Mesodermal cell (in vitro differentiated cells): ENCODE measurements at regions not wholly inside any gene's neighbourhood (a gene's known extent, or its start where the extent isn't known, plus 50 kb on each side); places are given as distances from the start of the nearest gene placed in this dataset.

Source experiments
- H3K27ac ChIP-seq: 2 replicates; pipeline ENCODE4 v1.7.0; 2013; ENCODE audit warnings: mild to moderate bottlenecking, low read depth, low read length, moderate library complexity; ENCODE audit not compliant: severe bottlenecking
- H3K36me3 ChIP-seq: 2 replicates; pipeline ENCODE4 v1.7.1; 2013; ENCODE audit warnings: mild to moderate bottlenecking, low read length, moderate library complexity; ENCODE audit not compliant: control insufficient read depth, insufficient read depth
- H3K4me1 ChIP-seq: one replicate; pipeline ENCODE4 v1.7.1; 2013; ENCODE audit warnings: mild to moderate bottlenecking, low read length; ENCODE audit not compliant: insufficient read depth, control insufficient read depth, poor library complexity, severe bottlenecking
- H3K4me3 ChIP-seq: 2 replicates; pipeline ENCODE4 v1.7.0; 2013; ENCODE audit warnings: low read length, control low read depth, mild to moderate bottlenecking; ENCODE audit not compliant: insufficient read depth, poor library complexity, severe bottlenecking; ENCODE audit errors: extremely low read depth
- H3K9me3 ChIP-seq: 2 replicates; pipeline ENCODE4 v1.7.1; 2013; ENCODE audit warnings: mild to moderate bottlenecking, low read length, moderate library complexity; ENCODE audit not compliant: control insufficient read depth
- WGBS, 2 experiments: methylation state at CpG; one replicate each; pipeline ENCODE4 v1.1.5; 2013; ENCODE audit warnings: missing lambda C conversion rate in 2 of 2; ENCODE audit not compliant: insufficient coverage in 2 of 2; 5-methylcytosine and 5-hydroxymethylcytosine counted together

DNA sequence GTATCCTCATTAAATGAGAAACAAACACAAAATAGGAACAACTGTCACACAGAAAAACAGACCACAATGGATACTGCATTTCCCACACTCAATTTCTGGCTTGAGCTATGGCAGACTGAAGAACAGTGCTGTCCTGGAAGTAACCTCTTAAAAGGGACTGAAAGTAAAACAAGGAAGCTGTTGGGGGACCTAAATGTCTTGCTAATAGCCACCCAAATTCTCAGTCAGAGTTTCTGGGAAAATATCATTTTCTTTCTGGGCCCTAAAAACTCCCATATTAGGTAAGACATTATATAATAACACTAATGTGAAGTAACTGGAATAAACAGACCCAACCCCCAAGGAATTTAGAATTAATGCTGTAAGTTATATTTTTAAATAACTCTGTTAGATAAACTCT is 80.9 kb upstream of the TFEC start:
- H3K4me1 ChIP-seq, result no peaks in the 10 kb centered on the region
- no peak overlapping the region for H3K4me3 ChIP-seq
- H3K27ac ChIP-seq, result no peak overlapping the region
- no peaks in the 10 kb centered on the region for H3K36me3 ChIP-seq
- peaks cover 6% of the 10 kb centered on the region for H3K9me3 ChIP-seq

DNA sequence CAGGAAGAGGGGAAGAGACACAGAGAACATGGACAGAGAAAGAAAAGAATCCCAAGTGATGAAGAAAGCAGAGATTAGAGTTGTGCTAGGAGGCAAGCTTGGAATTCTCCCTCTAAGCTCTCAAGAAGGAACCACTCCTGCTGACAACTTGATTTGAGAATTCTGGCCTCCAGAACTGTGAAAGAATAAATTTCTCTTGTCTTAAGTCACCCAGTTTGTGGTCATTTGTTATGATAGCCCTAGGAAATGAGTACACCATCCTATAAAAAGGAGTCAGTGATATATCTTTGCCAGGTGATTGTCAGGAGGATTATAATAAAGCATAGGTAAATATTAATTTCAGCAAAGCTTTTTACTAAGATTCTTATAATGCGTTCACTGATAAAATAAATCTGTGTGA is 82.7 kb upstream of the TFEC start:
- no peak overlapping the region for H3K4me3 ChIP-seq
- no CpG with 5 or more reads among the region's 1 CpG for WGBS, 2 experiments
- H3K4me1 ChIP-seq, result no peaks in the 10 kb centered on the region
- H3K27ac ChIP-seq, result no peak overlapping the region
- H3K9me3 ChIP-seq, result peaks cover 6% of the 10 kb centered on the region
- no peaks in the 10 kb centered on the region for H3K36me3 ChIP-seq

DNA sequence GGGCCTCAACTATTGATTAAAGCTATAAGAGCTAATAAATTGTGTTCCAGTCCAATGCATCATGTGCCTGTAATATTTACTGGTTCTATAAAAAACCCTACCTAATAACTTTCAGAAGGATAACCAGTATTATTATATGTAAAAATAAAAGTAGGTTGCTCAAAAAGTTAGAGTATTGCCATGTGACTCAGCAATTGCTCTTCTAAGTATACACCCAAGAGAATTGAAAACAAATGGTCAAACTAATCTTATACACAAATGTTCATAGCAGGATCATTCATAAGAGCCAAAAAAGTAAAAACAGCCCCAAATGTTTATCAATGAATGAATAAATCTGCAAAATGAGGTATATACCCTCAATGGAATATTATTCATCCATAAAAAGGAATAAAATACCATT is 89.5 kb upstream of the TES start:
- Histone ChIP-seq H3K4me3 (no peak overlapping the region), H3K4me1 (no peaks in the 10 kb centered on the region), H3K36me3 (no peaks in the 10 kb centered on the region), H3K9me3 (no peaks in the 10 kb centered on the region), H3K27ac (no peak overlapping the region)

DNA sequence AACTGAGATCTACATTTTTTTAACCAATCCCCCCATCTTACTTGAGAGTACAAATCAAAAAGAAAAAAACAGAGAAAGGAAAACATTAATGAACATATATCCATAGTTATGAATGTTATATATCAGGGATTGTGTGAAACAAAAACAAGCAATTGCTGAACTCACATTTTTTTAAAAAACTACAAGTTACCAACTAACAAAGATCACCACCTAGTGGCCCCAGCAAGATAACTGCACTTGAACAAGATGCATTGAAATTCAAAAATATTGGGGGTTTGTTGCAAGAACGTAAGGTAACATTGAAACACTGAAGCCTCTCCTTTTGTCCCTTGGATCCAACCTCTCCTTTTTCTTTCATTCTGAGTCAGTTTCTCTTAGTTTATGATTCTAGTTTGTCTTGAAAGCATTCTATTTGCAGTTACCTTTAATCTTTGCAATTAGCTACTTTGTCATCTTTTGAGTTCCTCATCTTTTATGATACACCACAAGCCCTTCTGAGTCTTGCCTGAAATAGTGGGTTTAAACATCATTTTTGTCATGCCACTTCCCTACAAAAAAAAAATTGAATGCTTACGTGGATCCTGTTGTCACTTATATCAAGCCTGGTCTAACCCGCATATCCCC is 87.3 kb upstream of the TES start:
- Histone ChIP-seq H3K4me1 (no peaks in the 10 kb centered on the region), H3K36me3 (no peaks in the 10 kb centered on the region), H3K27ac (no peak overlapping the region), H3K4me3 (no peak overlapping the region), H3K9me3 (no peaks in the 10 kb centered on the region)
- WGBS, 2 experiments, result 73 to 84% methylated on average over 2 to 3 of the region's 3 CpGs

DNA sequence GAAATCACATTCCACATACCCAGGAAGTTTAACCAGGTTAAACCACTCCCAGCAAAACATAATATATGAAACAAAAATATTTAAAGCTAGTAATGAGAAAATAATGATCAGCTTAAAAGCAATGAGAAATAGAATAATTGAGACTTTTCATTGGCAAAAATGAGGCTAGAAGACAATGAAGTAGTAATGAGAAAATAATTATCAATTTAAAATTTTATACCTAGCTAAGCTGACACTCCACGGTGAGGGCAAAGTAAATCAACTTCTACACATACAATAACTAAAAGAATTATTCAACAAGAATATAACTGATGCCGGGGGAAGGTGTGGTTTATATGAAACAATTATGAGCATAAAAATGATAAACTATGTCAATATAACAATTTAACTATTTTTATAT is 82.2 kb upstream of the TES start:
- Histone ChIP-seq H3K9me3 (no peaks in the 10 kb centered on the region), H3K36me3 (no peaks in the 10 kb centered on the region), H3K27ac (no peak overlapping the region), H3K4me3 (no peak overlapping the region), H3K4me1 (no peaks in the 10 kb centered on the region)
- no CpG with 5 or more reads among the region's 2 CpGs for WGBS, 2 experiments

DNA sequence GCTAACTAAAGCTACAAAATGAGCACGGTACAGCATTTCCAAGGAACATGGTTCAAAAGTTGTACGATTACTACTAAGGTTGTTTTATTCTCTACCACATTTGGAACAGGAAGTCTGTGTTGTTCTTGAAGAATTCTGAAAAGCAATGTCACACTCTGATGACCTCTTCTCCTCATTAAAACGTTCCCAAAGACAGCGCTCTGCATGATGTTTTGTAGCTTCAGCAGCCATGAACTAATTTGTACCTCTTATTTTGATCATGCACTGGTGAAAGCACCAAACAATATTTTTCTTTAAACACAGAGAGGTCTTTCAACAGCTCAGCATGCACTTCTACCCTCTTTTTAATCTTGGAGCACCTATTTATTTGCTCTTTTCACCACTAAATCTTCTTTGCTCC is 75.0 kb upstream of the TES start:
- Histone ChIP-seq H3K4me1 (no peaks in the 10 kb centered on the region), H3K36me3 (no peaks in the 10 kb centered on the region), H3K4me3 (no peak overlapping the region), H3K27ac (no peak overlapping the region), H3K9me3 (no peaks in the 10 kb centered on the region)
- WGBS, 2 experiments, result 68 to 70% methylated on average over 2 to 3 of the region's 4 CpGs

DNA sequence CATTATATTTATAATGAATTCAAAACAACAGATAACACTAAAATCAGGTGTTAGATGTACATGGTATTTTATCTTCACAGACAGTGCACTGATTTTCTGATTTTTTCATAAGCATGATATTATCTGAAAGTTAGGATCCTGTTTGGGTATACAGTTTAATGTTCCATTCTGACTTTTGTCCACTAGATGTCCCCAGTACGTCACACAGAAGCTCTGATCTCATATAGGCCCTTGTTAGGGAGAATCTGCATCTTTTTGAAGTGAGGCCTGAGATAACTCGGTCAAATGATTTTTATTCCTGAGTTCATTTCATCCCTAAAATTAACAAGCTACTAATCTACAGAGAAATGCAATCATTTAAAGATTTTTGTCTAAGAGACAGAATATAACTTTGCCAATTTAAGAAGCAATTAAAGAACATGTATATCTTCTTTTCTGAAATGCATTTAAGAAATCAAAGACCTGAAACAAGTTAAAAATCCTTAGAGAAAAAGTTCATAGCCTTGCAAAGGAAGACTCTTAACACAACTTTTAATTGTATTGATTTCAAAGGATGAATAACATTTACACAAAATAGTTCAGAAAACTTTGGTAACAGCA is 72.0 kb upstream of the TES start:
- no peaks in the 10 kb centered on the region for H3K4me1 ChIP-seq

DNA sequence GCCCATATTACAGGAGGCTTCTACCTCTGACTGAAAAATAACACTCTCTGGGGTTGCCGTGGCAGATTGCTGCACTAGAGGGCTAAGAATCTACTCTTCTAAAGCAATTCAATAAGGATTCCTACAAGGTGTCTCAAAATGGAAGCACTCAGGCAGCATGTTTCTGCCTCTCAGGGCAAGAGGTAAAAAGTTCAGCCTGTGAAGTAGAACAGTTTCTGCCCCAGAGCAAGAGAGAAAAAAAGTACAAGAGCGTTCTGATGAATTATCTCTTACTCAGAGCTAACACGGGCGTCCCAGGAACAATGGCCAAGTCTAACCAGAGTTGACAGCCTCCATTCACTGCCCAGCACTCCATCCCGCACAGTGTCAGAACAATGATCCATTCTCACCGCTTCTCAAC is 71.3 kb upstream of the TES start:
- H3K9me3 ChIP-seq, result no peaks in the 10 kb centered on the region
- H3K27ac ChIP-seq, result peak overlapping the region; percentile 32
- H3K36me3 ChIP-seq, result no peaks in the 10 kb centered on the region
- 90% methylated on average over 5 of the region's 6 CpGs; no CpG with 5 or more reads in 1 of the 2 experiments for WGBS, 2 experiments
- H3K4me3 ChIP-seq, result no peak overlapping the region
- H3K4me1 ChIP-seq, result no peaks in the 10 kb centered on the region

More for the DNA sequence above, 72.0 kb upstream of the TES start:
- H3K36me3 ChIP-seq, result no peaks in the 10 kb centered on the region
- WGBS, 2 experiments, result 0% methylated on average over 1 of the region's 2 CpGs; no CpG with 5 or more reads in 1 of the 2 experiments
- H3K9me3 ChIP-seq, result no peaks in the 10 kb centered on the region
- no peak overlapping the region for H3K27ac ChIP-seq
- H3K4me3 ChIP-seq, result no peak overlapping the region

DNA sequence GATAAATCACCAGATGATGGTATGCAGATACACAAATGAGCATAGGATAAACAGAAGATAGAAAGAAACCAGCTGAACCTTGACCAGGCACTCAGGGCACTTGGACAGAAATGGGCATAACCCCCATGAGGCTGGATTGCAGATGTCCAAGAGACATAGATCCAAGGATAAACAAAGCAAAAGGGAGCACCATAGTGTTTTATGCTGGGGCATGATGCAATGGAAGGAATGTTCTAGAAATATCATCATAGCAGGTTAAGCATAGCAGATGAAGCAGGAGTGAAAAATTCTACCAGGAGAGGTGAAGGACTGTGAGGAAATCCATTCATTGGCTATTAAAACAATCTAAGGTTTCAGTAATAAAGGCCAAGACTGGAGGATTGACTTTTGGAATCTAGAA is 70.5 kb upstream of the TES start:
- Histone ChIP-seq H3K4me1 (no peaks in the 10 kb centered on the region), H3K27ac (no peak overlapping the region), H3K4me3 (no peak overlapping the region), H3K36me3 (no peaks in the 10 kb centered on the region), H3K9me3 (no peaks in the 10 kb centered on the region)

DNA sequence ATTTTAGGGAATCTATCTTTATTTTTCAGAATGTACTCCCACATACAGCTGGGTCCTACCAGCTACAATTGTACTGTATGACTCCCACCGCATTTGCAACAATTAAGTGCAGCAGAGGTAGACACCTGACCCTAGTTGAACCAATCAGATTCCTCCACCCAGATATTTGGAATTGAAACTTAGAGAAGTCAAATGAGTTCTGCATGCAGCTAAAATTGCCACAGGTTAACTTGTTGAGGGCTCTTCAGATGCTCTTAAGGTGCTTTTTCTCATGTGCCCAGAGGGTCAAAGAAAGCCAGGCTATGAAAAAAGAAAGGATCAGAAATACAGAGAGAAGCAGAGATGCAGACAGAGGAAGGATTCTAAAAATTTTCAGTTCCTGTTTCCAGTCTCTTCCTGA is 68.0 kb upstream of the TES start:
- Histone ChIP-seq H3K27ac (no peak overlapping the region), H3K4me3 (no peak overlapping the region), H3K4me1 (no peaks in the 10 kb centered on the region), H3K36me3 (no peaks in the 10 kb centered on the region), H3K9me3 (no peaks in the 10 kb centered on the region)
- WGBS, 2 experiments, result 100% methylated on average over 1 of the region's 1 CpG; no CpG with 5 or more reads in 1 of the 2 experiments

DNA sequence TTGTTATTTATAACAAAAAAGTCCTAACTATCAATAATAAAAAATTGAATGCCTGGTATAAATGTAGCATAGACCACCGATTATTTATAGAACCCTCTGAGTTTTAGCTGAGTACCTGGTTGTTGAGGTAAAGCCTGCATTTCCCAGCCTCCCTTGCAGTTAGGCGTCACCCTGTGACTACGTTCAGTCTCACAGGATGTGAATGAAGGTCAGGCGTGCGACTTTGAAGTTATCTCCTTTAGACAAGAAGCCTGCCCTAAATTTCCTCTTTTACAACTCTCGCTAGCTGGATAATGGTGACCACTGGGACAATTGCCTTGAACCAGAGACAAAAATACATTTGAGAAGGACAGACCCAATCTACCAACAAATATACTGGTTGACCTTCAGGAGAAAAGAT is 67.5 kb upstream of the TES start:
- H3K27ac ChIP-seq, result no peak overlapping the region
- 94 to 95% methylated on average over 3 to 5 of the region's 6 CpGs for WGBS, 2 experiments
- H3K36me3 ChIP-seq, result no peaks in the 10 kb centered on the region
- no peak overlapping the region for H3K4me3 ChIP-seq
- no peaks in the 10 kb centered on the region for H3K4me1 ChIP-seq
- H3K9me3 ChIP-seq, result no peaks in the 10 kb centered on the region
